ENCODE measurements at regions not wholly inside any gene's neighbourhood (a gene's known extent, or its start where the extent isn't known, plus 50 kb on each side); places are given as distances from the start of the nearest gene placed in this dataset.

GRCh38 chrX:44040406-44040805 lies 67.2 kb upstream of the NDP start:
- ATAC-seq, result no peak

DNA sequence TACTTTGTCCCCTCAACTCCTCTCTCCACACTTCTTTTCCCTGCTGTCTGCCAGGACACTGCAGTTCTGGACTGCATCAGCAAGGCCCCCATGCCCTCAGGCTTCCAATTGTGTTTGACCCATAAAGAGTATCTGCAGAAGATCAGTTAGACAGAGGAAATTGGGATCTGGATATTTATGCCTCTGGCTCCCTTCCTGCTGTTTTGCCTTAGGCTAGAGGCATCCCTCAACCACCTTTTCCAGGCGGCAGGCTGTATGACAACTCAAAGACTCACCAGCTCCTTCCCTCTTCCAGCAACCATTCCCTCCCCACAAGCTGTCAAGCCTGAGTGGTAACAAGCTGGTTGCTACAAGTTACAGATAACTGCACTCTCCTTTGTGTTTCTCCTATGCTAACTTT lies 66.4 kb upstream of the NDP start:
- ATAC-seq, result no peak

DNA sequence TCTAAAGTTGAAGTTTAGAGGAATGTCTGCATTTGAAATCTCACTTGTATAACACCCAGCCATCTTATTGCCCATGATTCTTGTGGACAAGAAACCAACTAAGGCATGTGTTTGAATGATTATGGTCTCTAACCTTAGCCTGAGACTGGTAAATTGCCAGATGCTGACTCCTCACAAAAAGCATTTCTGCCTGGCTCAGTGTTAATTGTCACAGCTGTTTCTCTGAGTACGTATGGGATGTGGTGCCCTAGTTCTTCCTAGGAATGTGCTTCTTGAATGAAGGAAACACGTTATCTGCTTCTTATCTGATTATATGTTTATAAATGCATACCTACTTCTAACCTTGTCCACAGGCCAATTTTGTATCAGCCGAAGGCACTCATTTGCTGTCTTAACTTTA lies 63.1 kb upstream of the NDP start:
- ATAC-seq, result no peak

GRCh38 chrX:44035571-44035970 lies 62.4 kb upstream of the NDP start:
- ATAC-seq, result no peak

- ATAC-seq, result no peak
Measured at GRCh38 chrX:44032479-44032878, 59.3 kb upstream of the NDP start.

- no peak for ATAC-seq
Measured at GRCh38 chrX:44025555-44025954, 52.4 kb upstream of the NDP start.
